ENCODE measurements at regions not wholly inside any gene's neighbourhood (a gene's known extent, or its start where the extent isn't known, plus 50 kb on each side); places are given as distances from the start of the nearest gene placed in this dataset.

DNA sequence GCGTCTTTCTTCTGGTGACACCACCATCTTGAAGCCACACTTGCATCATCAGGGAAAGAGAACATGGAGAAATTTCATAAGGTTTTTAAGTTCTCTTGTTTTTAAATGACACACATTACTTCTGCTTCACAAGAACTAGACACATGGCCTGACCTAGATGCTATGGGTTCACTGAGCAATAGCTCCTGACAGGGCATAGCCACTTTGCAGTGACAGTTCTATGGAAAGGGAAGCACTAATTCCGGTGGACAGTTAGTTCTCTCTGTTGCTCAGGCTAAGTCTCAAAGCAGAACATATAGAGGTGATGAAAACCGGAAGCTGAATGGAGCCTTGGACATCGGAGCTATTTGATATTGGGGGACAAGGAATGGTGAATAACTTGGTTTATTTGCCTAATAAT, 940.1 kb upstream of the WWC1 start:
- Histone ChIP-seq H3K9ac (ENCODE audit: low read length in 5 of 5) (no peak overlapping the region), H3K27me3 (ENCODE audit: control insufficient read depth in 5 of 5, insufficient read depth in 4 of 5, low read length in 5 of 5) (no peaks in the 10 kb centered on the region), H3K27ac (ENCODE audit: low read depth, low read length) (no peak overlapping the region), H3K9me3 (ENCODE audit: control insufficient read depth in 5 of 5, low read length in 5 of 5) (no peaks in the 10 kb centered on the region), H3K4me1 (ENCODE audit: control insufficient read depth in 5 of 5, insufficient read depth in 5 of 5, low read length in 5 of 5) (peaks cover 0 to 9% (median 3%) of the 10 kb centered on the region in 5 donors), H3K4me3 (ENCODE audit: low read depth in 1 of 5, low read length in 5 of 5) (no peak overlapping the region), H3K36me3 (ENCODE audit: control insufficient read depth in 5 of 5, insufficient read depth in 5 of 5, low read length in 5 of 5) (no peaks in the 10 kb centered on the region)

DNA sequence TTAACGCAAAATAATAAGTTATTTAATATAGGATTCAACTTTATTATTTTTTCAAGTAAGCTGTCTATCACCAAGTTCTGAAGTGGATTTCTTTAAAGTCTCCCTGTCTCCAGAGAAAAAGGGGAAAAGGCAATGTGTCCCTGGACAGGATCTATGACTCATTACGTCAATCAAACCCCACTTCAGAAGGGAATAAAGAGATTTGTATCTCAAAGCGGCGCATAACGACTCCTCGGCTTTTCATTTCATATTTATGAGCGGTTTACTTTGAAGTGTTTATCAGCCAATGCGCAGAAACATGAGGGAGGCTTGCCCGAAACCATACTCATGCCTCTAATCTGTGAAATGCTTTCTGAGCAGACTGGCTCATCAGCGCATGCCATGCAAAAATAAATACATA, 938.6 kb upstream of the WWC1 start:
- H3K9ac ChIP-seq (ENCODE audit: low read length in 5 of 5), result no peak overlapping the region

DNA sequence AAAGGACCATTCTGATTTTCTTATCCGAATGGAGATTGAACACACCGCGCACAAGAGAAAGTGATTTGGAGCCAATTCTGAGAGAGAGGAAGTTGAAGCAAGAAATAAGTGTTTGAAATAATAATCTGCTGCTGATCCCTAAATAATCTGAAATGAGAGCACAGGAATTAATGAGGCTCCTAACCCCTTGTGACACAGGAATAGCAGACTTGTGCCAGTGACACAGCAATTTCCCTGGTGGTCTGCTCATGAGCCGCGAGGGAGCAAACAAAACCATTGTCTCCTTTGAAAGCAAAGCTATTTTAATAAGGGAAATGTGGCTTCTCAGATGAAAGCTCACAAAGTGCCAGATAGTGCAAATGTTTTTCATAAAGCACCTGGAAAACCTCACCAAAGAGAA, 936.1 kb upstream of the WWC1 start:
- no peaks in the 10 kb centered on the region for H3K36me3 ChIP-seq (ENCODE audit: control insufficient read depth in 5 of 5, insufficient read depth in 5 of 5, low read length in 5 of 5)
- H3K4me3 ChIP-seq (ENCODE audit: low read depth in 1 of 5, low read length in 5 of 5), result no peak overlapping the region
- no peaks in the 10 kb centered on the region for H3K27me3 ChIP-seq (ENCODE audit: control insufficient read depth in 5 of 5, insufficient read depth in 4 of 5, low read length in 5 of 5)
- no peaks in the 10 kb centered on the region for H3K4me1 ChIP-seq (ENCODE audit: control insufficient read depth in 5 of 5, insufficient read depth in 5 of 5, low read length in 5 of 5)
- no peak overlapping the region for H3K9ac ChIP-seq (ENCODE audit: low read length in 5 of 5)
- no peak overlapping the region for H3K27ac ChIP-seq (ENCODE audit: low read depth, low read length)
- no peaks in the 10 kb centered on the region for H3K9me3 ChIP-seq (ENCODE audit: control insufficient read depth in 5 of 5, low read length in 5 of 5)

More for the DNA sequence above, 938.6 kb upstream of the WWC1 start:
- H3K4me3 ChIP-seq (ENCODE audit: low read depth in 1 of 5, low read length in 5 of 5), result no peak overlapping the region
- H3K9me3 ChIP-seq (ENCODE audit: control insufficient read depth in 5 of 5, low read length in 5 of 5), result no peaks in the 10 kb centered on the region
- peaks cover 0 to 6% (median 0%) of the 10 kb centered on the region in 5 donors for H3K4me1 ChIP-seq (ENCODE audit: control insufficient read depth in 5 of 5, insufficient read depth in 5 of 5, low read length in 5 of 5)
- H3K36me3 ChIP-seq (ENCODE audit: control insufficient read depth in 5 of 5, insufficient read depth in 5 of 5, low read length in 5 of 5), result no peaks in the 10 kb centered on the region
- no peaks in the 10 kb centered on the region for H3K27me3 ChIP-seq (ENCODE audit: control insufficient read depth in 5 of 5, insufficient read depth in 4 of 5, low read length in 5 of 5)
- H3K27ac ChIP-seq (ENCODE audit: low read depth, low read length), result no peak overlapping the region

DNA sequence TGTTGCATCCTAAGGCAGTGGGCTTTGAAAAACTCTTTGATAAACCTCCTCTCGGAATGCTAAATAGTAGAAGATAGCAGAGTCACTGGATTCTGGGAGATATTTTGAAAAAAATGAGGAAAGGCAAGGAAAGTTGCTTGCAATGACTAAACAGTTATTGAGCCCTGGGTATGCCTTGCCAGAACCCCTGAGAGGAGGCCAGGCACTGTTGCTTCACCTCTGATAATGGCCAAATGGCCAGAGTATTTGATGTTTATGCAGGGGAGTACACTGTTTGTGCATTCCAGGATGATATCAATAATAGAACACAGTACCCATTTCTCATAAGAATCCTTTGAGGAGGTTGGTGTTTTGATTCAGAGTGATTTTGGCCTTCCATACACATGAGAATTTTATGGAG, 935.1 kb upstream of the WWC1 start:
- H3K4me3 ChIP-seq (ENCODE audit: low read depth in 1 of 5, low read length in 5 of 5), result no peak overlapping the region
- no peak overlapping the region for H3K9ac ChIP-seq (ENCODE audit: low read length in 5 of 5)
- H3K4me1 ChIP-seq (ENCODE audit: control insufficient read depth in 5 of 5, insufficient read depth in 5 of 5, low read length in 5 of 5), result no peaks in the 10 kb centered on the region
- no peaks in the 10 kb centered on the region for H3K27me3 ChIP-seq (ENCODE audit: control insufficient read depth in 5 of 5, insufficient read depth in 4 of 5, low read length in 5 of 5)
- no peaks in the 10 kb centered on the region for H3K9me3 ChIP-seq (ENCODE audit: control insufficient read depth in 5 of 5, low read length in 5 of 5)
- H3K36me3 ChIP-seq (ENCODE audit: control insufficient read depth in 5 of 5, insufficient read depth in 5 of 5, low read length in 5 of 5), result no peaks in the 10 kb centered on the region
- no peak overlapping the region for H3K27ac ChIP-seq (ENCODE audit: low read depth, low read length)

DNA sequence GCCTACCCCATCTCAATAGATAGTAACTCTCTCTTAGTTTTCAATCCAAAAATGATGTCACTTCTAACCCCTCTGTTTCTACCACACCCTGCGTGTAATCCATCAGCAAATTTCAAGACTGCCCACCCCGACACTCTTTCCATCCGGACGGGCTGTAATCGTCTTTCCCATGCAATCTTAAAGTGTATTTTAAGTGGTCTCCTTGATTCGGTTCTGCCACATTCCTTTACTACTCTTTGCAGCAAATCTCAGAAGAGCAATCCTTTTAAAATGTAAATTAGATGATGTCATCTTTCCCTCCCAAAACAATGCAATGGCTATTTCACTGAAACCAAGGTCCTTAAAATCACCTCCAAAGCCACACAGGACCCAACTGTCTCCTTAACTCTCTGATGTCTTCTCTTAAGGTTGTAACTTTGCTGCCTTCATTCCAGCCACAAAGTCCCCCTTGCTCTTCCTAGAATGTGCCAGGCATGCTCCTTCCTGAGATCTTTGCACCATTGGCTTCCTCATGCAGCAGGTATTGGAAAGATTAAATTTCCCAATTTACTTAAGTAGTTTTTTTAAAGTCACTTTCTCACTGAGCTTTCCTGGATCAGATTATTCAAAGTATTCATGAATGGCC, 932.5 kb upstream of the WWC1 start:
- H3K36me3 ChIP-seq (ENCODE audit: control insufficient read depth in 5 of 5, insufficient read depth in 5 of 5, low read length in 5 of 5), result no peaks in the 10 kb centered on the region
- H3K27me3 ChIP-seq (ENCODE audit: control insufficient read depth in 5 of 5, insufficient read depth in 4 of 5, low read length in 5 of 5), result no peaks in the 10 kb centered on the region
- H3K9ac ChIP-seq (ENCODE audit: low read length in 5 of 5), result no peak overlapping the region
- H3K4me1 ChIP-seq (ENCODE audit: control insufficient read depth in 5 of 5, insufficient read depth in 5 of 5, low read length in 5 of 5), result no peaks in the 10 kb centered on the region
- peaks cover 0 to 2% (median 0%) of the 10 kb centered on the region in 5 donors for H3K9me3 ChIP-seq (ENCODE audit: control insufficient read depth in 5 of 5, low read length in 5 of 5)
- no peak overlapping the region for H3K4me3 ChIP-seq (ENCODE audit: low read depth in 1 of 5, low read length in 5 of 5)
- H3K27ac ChIP-seq (ENCODE audit: low read depth, low read length), result no peak overlapping the region

DNA sequence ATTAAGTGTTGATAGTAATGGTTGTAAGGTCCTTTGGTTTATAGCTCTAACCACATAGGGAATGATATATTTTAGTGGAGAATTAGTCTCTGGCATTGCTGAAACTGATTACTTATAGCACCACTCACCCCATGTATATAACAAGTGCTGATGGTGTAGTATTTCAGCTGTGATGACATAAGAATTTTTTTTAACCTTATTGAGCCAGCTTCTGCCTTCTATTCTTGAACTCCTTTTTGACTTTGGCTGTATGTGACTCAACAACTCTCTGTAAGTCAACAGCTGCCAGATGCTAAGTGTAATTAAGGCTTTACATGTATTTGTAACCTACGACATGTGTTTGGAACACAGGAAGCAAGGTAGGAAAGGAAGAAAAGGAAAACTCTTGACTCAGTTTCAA, 929.6 kb upstream of the WWC1 start:
- Histone ChIP-seq H3K9ac (ENCODE audit: low read length in 5 of 5) (no peak overlapping the region), H3K27ac (ENCODE audit: low read depth, low read length) (no peak overlapping the region), H3K27me3 (ENCODE audit: control insufficient read depth in 5 of 5, insufficient read depth in 4 of 5, low read length in 5 of 5) (no peaks in the 10 kb centered on the region)

DNA sequence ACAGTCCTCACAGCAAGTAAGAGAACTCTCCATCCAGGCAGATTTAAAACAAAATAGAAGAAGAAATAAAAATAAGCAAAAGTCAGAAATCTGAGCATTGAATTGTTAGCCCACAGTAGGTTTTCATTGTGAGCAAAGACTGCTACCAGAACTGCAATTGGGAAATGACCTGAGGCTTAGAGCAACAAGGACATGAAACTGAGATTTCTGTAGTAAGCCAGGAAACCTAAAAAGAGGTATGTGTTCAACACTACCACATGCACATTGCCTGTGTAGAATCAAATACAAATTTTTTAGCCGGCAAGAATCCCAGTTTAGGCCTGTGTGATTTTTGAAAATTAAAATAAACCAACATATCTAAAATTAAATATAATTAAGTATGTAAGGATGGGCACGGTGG, 928.4 kb upstream of the WWC1 start:
- Histone ChIP-seq H3K27me3 (ENCODE audit: control insufficient read depth in 5 of 5, insufficient read depth in 4 of 5, low read length in 5 of 5) (no peaks in the 10 kb centered on the region), H3K4me1 (ENCODE audit: control insufficient read depth in 5 of 5, insufficient read depth in 5 of 5, low read length in 5 of 5) (no peaks in the 10 kb centered on the region), H3K9ac (ENCODE audit: low read length in 5 of 5) (no peak overlapping the region), H3K27ac (ENCODE audit: low read depth, low read length) (no peak overlapping the region), H3K9me3 (ENCODE audit: control insufficient read depth in 5 of 5, low read length in 5 of 5) (peaks cover 0 to 2% (median 0%) of the 10 kb centered on the region in 5 donors), H3K36me3 (ENCODE audit: control insufficient read depth in 5 of 5, insufficient read depth in 5 of 5, low read length in 5 of 5) (no peaks in the 10 kb centered on the region), H3K4me3 (ENCODE audit: low read depth in 1 of 5, low read length in 5 of 5) (no peak overlapping the region)

More for the DNA sequence above, 929.6 kb upstream of the WWC1 start:
- H3K4me1 ChIP-seq (ENCODE audit: control insufficient read depth in 5 of 5, insufficient read depth in 5 of 5, low read length in 5 of 5), result no peaks in the 10 kb centered on the region
- peaks cover 0 to 2% (median 0%) of the 10 kb centered on the region in 5 donors for H3K9me3 ChIP-seq (ENCODE audit: control insufficient read depth in 5 of 5, low read length in 5 of 5)
- H3K36me3 ChIP-seq (ENCODE audit: control insufficient read depth in 5 of 5, insufficient read depth in 5 of 5, low read length in 5 of 5), result no peaks in the 10 kb centered on the region
- H3K4me3 ChIP-seq (ENCODE audit: low read depth in 1 of 5, low read length in 5 of 5), result no peak overlapping the region

DNA sequence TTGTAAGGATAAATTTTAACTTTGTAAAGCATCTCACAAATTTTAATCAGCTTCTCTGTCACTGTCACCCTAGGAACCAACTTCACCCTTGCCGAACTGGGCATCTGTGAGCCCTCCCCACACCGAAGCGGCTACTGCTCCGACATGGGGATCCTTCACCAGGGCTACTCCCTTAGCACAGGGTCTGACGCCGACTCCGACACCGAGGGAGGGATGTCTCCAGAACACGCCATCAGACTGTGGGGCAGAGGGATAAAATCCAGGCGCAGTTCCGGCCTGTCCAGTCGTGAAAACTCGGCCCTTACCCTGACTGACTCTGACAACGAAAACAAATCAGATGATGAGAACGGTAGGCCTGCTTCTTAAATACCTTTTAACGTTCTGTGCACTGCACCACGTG, 916.3 kb upstream of the WWC1 start:
- Histone ChIP-seq H3K36me3 (ENCODE audit: control insufficient read depth in 5 of 5, insufficient read depth in 5 of 5, low read length in 5 of 5) (no peaks in the 10 kb centered on the region), H3K4me1 (ENCODE audit: control insufficient read depth in 5 of 5, insufficient read depth in 5 of 5, low read length in 5 of 5) (no peaks in the 10 kb centered on the region), H3K27ac (ENCODE audit: low read depth, low read length) (no peak overlapping the region), H3K9ac (ENCODE audit: low read length in 5 of 5) (no peak overlapping the region), H3K9me3 (ENCODE audit: control insufficient read depth in 5 of 5, low read length in 5 of 5) (no peaks in the 10 kb centered on the region), H3K4me3 (ENCODE audit: low read depth in 1 of 5, low read length in 5 of 5) (no peak overlapping the region), H3K27me3 (ENCODE audit: control insufficient read depth in 5 of 5, insufficient read depth in 4 of 5, low read length in 5 of 5) (no peaks in the 10 kb centered on the region)

DNA sequence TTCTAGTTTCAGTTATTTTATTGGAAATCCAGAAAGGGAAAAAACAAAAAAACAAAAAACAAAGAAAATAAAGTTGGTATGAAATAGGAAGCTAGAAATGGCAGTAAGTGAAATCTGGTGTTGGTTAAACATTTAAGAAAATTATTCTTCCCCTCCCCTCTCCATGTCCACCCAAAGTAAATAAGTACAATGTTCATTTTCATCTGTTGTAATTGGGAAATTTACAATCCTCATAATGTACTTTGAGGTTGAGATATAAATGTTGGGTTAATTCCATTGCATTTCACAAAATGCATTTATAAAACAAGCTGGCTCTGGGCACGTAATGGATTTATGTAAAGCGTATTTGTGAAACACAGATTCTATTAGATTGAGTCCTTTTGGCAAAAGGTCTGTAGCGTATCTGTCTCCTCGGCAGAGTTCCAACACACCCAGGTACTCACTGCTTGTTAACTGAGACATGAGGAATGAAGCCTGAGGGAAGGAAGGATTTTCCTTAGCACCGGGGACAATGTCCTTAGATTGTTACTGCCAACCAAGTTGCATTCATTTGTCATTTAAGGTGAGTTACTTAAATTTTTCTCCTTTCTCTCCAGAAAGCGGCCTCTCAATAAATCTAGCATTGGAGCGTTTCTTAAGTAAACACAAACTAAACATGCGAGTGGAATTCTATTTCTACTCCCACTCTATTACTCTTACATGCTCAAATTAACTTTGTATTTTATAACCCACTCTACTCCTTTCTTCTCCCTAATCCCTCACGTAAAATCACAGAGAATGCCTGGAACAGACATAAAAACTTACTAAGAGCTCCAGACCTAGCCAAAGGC, 912.3 kb upstream of the WWC1 start:
- no peaks in the 10 kb centered on the region for H3K4me1 ChIP-seq (ENCODE audit: control insufficient read depth in 5 of 5, insufficient read depth in 5 of 5, low read length in 5 of 5)
- H3K9ac ChIP-seq (ENCODE audit: low read length in 5 of 5), result no peak overlapping the region
- no peak overlapping the region for H3K4me3 ChIP-seq (ENCODE audit: low read depth in 1 of 5, low read length in 5 of 5)
- H3K36me3 ChIP-seq (ENCODE audit: control insufficient read depth in 5 of 5, insufficient read depth in 5 of 5, low read length in 5 of 5), result no peaks in the 10 kb centered on the region
- H3K27me3 ChIP-seq (ENCODE audit: control insufficient read depth in 5 of 5, insufficient read depth in 4 of 5, low read length in 5 of 5), result no peaks in the 10 kb centered on the region
- no peak overlapping the region for H3K27ac ChIP-seq (ENCODE audit: low read depth, low read length)
- H3K9me3 ChIP-seq (ENCODE audit: control insufficient read depth in 5 of 5, low read length in 5 of 5), result no peaks in the 10 kb centered on the region

DNA sequence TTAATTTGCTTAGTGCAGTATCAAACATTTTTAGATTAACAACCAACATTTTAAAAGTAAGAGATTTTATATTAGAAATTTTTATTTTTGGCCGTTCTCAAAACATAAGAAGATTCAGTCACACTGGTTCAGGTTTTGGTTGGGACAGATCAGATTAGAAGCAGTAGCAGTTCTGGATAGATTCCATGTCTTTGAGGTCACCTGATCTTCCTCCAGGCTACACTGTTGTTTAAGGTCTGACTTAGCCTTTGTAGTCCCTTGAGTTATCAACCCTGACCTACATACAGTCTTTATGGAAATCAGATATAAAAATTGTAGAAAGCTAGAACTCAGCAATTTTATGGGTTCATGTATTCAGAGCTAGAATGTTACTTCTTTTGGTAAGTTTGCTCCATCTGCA, 910.0 kb upstream of the WWC1 start:
- no peak overlapping the region for H3K9ac ChIP-seq (ENCODE audit: low read length in 5 of 5)
- H3K4me3 ChIP-seq (ENCODE audit: low read depth in 1 of 5, low read length in 5 of 5), result no peak overlapping the region
- no peak overlapping the region for H3K27ac ChIP-seq (ENCODE audit: low read depth, low read length)
- no peaks in the 10 kb centered on the region for H3K9me3 ChIP-seq (ENCODE audit: control insufficient read depth in 5 of 5, low read length in 5 of 5)
- H3K27me3 ChIP-seq (ENCODE audit: control insufficient read depth in 5 of 5, insufficient read depth in 4 of 5, low read length in 5 of 5), result no peaks in the 10 kb centered on the region
- H3K4me1 ChIP-seq (ENCODE audit: control insufficient read depth in 5 of 5, insufficient read depth in 5 of 5, low read length in 5 of 5), result no peaks in the 10 kb centered on the region
- H3K36me3 ChIP-seq (ENCODE audit: control insufficient read depth in 5 of 5, insufficient read depth in 5 of 5, low read length in 5 of 5), result no peaks in the 10 kb centered on the region

Measured in subcutaneous abdominal adipose tissue (tissue), 5 donors.